ENCODE measurements at regions not wholly inside any gene's neighbourhood (a gene's known extent, or its start where the extent isn't known, plus 50 kb on each side); places are given as distances from the start of the nearest gene placed in this dataset.

- Histone ChIP-seq H3K4me3 (ENCODE audit: low read depth, low read length, poor library complexity, severe bottlenecking) (no peak overlapping the region), H3K27ac (ENCODE audit: low read depth, low read length, poor library complexity, severe bottlenecking) (no peak overlapping the region), H3K9me3 (ENCODE audit: low read depth, low read length, poor library complexity, severe bottlenecking) (no peaks in the 10 kb centered on the region), H3K36me3 (ENCODE audit: insufficient read depth, low read length, poor library complexity, severe bottlenecking) (no peaks in the 10 kb centered on the region), H3K4me1 (ENCODE audit: insufficient read depth, low read length, poor library complexity, severe bottlenecking) (no peaks in the 10 kb centered on the region), H3K27me3 (replicated peaks; ENCODE audit: insufficient read depth, low read depth, low read length, poor library complexity) (no peaks in the 10 kb centered on the region)
- no peak for TF ChIP-seq EZH2 (IDR thresholded peaks at IDR 0.05; ENCODE audit: borderline replicate concordance, low read depth, low read length, poor library complexity, severe bottlenecking)
- no peak for TF ChIP-seq CTCF (conservative IDR thresholded peaks at IDR 0.05; ENCODE audit: low read depth, low read length)
- BruUV-seq (replicated peaks) = no TSS peak
- ChIA-PET POLR2A (ENCODE audit: low non-redundant PET) (no interaction called here), CTCF (interaction anchor here (0.6 kb wide), 1 partner anchor 1708 kb away, joined by 5 read pairs; no protein-coding TSS in a partner anchor)
- intact Hi-C loops (cut with micrococcal nuclease; ENCODE audit: unreplicated experiment) = no loop called here
- DNase-seq (ENCODE audit: low spot score) = no peak
Measured at GRCh38 chr15:62878070-62878469, 164.5 kb upstream of the TPM1 start.

- peak; percentile 34 for DNase-seq (ENCODE audit: low spot score)
- no peaks in the 10 kb centered on the region for H3K27me3 ChIP-seq (replicated peaks; ENCODE audit: insufficient read depth, low read depth, low read length, poor library complexity)
- no peaks in the 10 kb centered on the region for H3K4me1 ChIP-seq (ENCODE audit: insufficient read depth, low read length, poor library complexity, severe bottlenecking)
- ChIA-PET POLR2A (ENCODE audit: low non-redundant PET) (no interaction called here), CTCF (no interaction called here)
- H3K9me3 ChIP-seq (ENCODE audit: low read depth, low read length, poor library complexity, severe bottlenecking) = no peaks in the 10 kb centered on the region
- no peak overlapping the region for H3K27ac ChIP-seq (ENCODE audit: low read depth, low read length, poor library complexity, severe bottlenecking)
- intact Hi-C loops (cut with micrococcal nuclease; ENCODE audit: unreplicated experiment) = no loop called here
- BruUV-seq (replicated peaks) = no TSS peak
- no peaks in the 10 kb centered on the region for H3K36me3 ChIP-seq (ENCODE audit: insufficient read depth, low read length, poor library complexity, severe bottlenecking)
- TF ChIP-seq CTCF (conservative IDR thresholded peaks at IDR 0.05; ENCODE audit: low read depth, low read length) = no peak
- no peak for TF ChIP-seq EZH2 (IDR thresholded peaks at IDR 0.05; ENCODE audit: borderline replicate concordance, low read depth, low read length, poor library complexity, severe bottlenecking)
- no peak overlapping the region for H3K4me3 ChIP-seq (ENCODE audit: low read depth, low read length, poor library complexity, severe bottlenecking)
Measured at GRCh38 chr15:62879770-62880169, 162.8 kb upstream of the TPM1 start.

- Histone ChIP-seq H3K4me3 (ENCODE audit: low read depth, low read length, poor library complexity, severe bottlenecking) (no peak overlapping the region), H3K9me3 (ENCODE audit: low read depth, low read length, poor library complexity, severe bottlenecking) (no peaks in the 10 kb centered on the region), H3K27me3 (replicated peaks; ENCODE audit: insufficient read depth, low read depth, low read length, poor library complexity) (no peaks in the 10 kb centered on the region), H3K4me1 (ENCODE audit: insufficient read depth, low read length, poor library complexity, severe bottlenecking) (no peaks in the 10 kb centered on the region), H3K27ac (ENCODE audit: low read depth, low read length, poor library complexity, severe bottlenecking) (no peak overlapping the region), H3K36me3 (ENCODE audit: insufficient read depth, low read length, poor library complexity, severe bottlenecking) (no peaks in the 10 kb centered on the region)
- intact Hi-C loops (cut with micrococcal nuclease; ENCODE audit: unreplicated experiment) = no loop called here
- POLR2A ChIA-PET (ENCODE audit: low non-redundant PET) = no interaction called here
- no TSS peak for BruUV-seq (replicated peaks)
- no peak for DNase-seq (ENCODE audit: low spot score)
- TF ChIP-seq EZH2 (IDR thresholded peaks at IDR 0.05; ENCODE audit: borderline replicate concordance, low read depth, low read length, poor library complexity, severe bottlenecking) = no peak
- CTCF ChIA-PET = no interaction called here
Measured at GRCh38 chr15:62880278-62880677, 162.3 kb upstream of the TPM1 start.

DNA sequence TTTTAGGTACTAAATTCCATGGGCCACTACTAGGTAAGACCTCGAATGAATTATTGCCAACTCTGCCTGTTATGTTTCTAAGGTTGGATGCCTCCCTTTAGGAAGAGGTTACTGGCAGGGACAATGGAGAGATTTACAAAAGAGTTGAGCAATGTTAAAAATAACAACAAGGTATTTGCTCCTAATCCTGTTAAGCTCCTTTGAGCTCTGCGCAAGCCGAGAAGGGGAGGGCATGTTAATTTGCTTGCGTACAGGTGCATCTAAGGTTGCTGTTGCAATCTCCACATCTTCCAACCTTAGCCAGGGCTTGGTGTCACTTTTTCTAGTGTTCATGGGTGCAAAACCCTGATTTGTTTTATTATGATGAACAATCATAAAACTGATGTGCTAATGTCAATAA is 161.5 kb upstream of the TPM1 start:
- POLR2A ChIA-PET (ENCODE audit: low non-redundant PET) = no interaction called here
- no peak for TF ChIP-seq CTCF (conservative IDR thresholded peaks at IDR 0.05; ENCODE audit: low read depth, low read length)
- no peak for TF ChIP-seq EZH2 (IDR thresholded peaks at IDR 0.05; ENCODE audit: borderline replicate concordance, low read depth, low read length, poor library complexity, severe bottlenecking)
- Histone ChIP-seq H3K27me3 (replicated peaks; ENCODE audit: insufficient read depth, low read depth, low read length, poor library complexity) (no peaks in the 10 kb centered on the region), H3K9me3 (ENCODE audit: low read depth, low read length, poor library complexity, severe bottlenecking) (no peaks in the 10 kb centered on the region), H3K4me3 (ENCODE audit: low read depth, low read length, poor library complexity, severe bottlenecking) (no peak overlapping the region), H3K36me3 (ENCODE audit: insufficient read depth, low read length, poor library complexity, severe bottlenecking) (no peaks in the 10 kb centered on the region), H3K4me1 (ENCODE audit: insufficient read depth, low read length, poor library complexity, severe bottlenecking) (no peaks in the 10 kb centered on the region), H3K27ac (ENCODE audit: low read depth, low read length, poor library complexity, severe bottlenecking) (no peak overlapping the region)
- BruUV-seq (replicated peaks) = no TSS peak
- no peak for DNase-seq (ENCODE audit: low spot score)
- intact Hi-C loops (cut with micrococcal nuclease; ENCODE audit: unreplicated experiment) = no loop called here
- CTCF ChIA-PET = no interaction called here

Measured in A673 (cell line).